HepG2 (cell line): ENCODE measurements at regions not wholly inside any gene's neighbourhood (a gene's known extent, or its start where the extent isn't known, plus 50 kb on each side); places are given as distances from the start of the nearest gene placed in this dataset.

ENCODE experiments used
- ARID3A ChIP-seq: IDR thresholded peaks from 2 replicates; pipeline ENCODE4 v1.6.1; 2012; ENCODE audit warnings: low read depth, low read length, improper control_type of control experiment
- DR1 ChIP-seq: sonication (generic); formaldehyde crosslinking; IDR thresholded peaks from 2 replicates; pipeline ENCODE4 v1.8.0; 2021; ENCODE audit warnings: mild to moderate bottlenecking, missing genetic modification reagents, inconsistent platforms
- HIVEP1 ChIP-seq: sonication (generic); formaldehyde crosslinking; IDR thresholded peaks from 2 replicates; pipeline ENCODE4 v1.4.0; 2020; ENCODE audit warnings: mild to moderate bottlenecking, missing genetic modification reagents
- HOXA3 ChIP-seq: sonication (generic); formaldehyde crosslinking; IDR thresholded peaks from 2 replicates; pipeline ENCODE4 v1.5.0; 2020; ENCODE audit warnings: missing genetic modification reagents
- MAFF ChIP-seq: IDR thresholded peaks from 2 replicates; pipeline ENCODE4 v1.6.1; 2011; ENCODE audit warnings: low read depth, low read length, improper control_type of control experiment
- MYNN ChIP-seq: sonication (generic); formaldehyde crosslinking; IDR thresholded peaks from 2 replicates; pipeline ENCODE4 v1.4.0; 2020; ENCODE audit warnings: mild to moderate bottlenecking, low read depth, missing genetic modification reagents
- NBN ChIP-seq: fragments of 450-650 bp; conservative IDR thresholded peaks from 2 replicates; pipeline ENCODE4 v1.6.1; 2017
- NCOA5 ChIP-seq: sonication (generic); formaldehyde crosslinking; IDR thresholded peaks from 2 replicates; pipeline ENCODE4 v1.4.0; 2020; ENCODE audit warnings: missing genetic modification reagents
- POLR2G ChIP-seq: fragments of 200-400 bp; formaldehyde crosslinking; IDR thresholded peaks from 2 replicates; pipeline ENCODE4 v1.6.1; 2018; ENCODE audit warnings: mild to moderate bottlenecking, low read depth, low read length, moderate library complexity
- SOX5 ChIP-seq: IDR thresholded peaks from 2 replicates; pipeline ENCODE4 v1.6.1; 2016; ENCODE audit warnings: borderline replicate concordance
- ZNF3 ChIP-seq: IDR thresholded peaks from 2 replicates; pipeline ENCODE4 v1.7.0; 2017; ENCODE audit warnings: inconsistent platforms
- ZNF33B ChIP-seq: sonication (generic); formaldehyde crosslinking; IDR thresholded peaks from 2 replicates; pipeline ENCODE4 v1.5.1; 2020; ENCODE audit warnings: mild to moderate bottlenecking, missing genetic modification reagents
- ZNF605 ChIP-seq: sonication (generic); formaldehyde crosslinking; IDR thresholded peaks from 2 replicates; pipeline ENCODE4 v1.8.0; 2022; ENCODE audit warnings: mild to moderate bottlenecking, missing genetic modification reagents
- ZNF614 ChIP-seq: IDR thresholded peaks from 2 replicates; pipeline ENCODE4 v1.6.1; 2018; ENCODE audit warnings: missing biosample characterization, missing genetic modification reagents, inconsistent platforms, borderline replicate concordance
- ZZZ3 ChIP-seq: sonication (generic); formaldehyde crosslinking; IDR thresholded peaks from 2 replicates; pipeline ENCODE4 v1.4.0; 2020; ENCODE audit warnings: missing genetic modification reagents, mild to moderate bottlenecking, borderline replicate concordance
- TF ChIP-seq, protein P1 (sequence below): sonication (generic); formaldehyde crosslinking; IDR thresholded peaks from 2 replicates; pipeline ENCODE4 v1.9.0; 2021; ENCODE audit warnings: missing genetic modification reagents, borderline replicate concordance
- TF ChIP-seq, protein P2 (sequence below): sonication (generic); formaldehyde crosslinking; IDR thresholded peaks from 2 replicates; pipeline ENCODE4 v1.4.0; 2020; ENCODE audit warnings: missing genetic modification reagents, mild to moderate bottlenecking, borderline replicate concordance
- TF ChIP-seq, protein P3 (sequence below): sonication (generic); formaldehyde crosslinking; IDR thresholded peaks from 2 replicates; pipeline ENCODE4 v1.8.0; 2022; ENCODE audit warnings: missing genetic modification reagents, low read depth, mild to moderate bottlenecking, borderline replicate concordance

- TF ChIP-seq, protein P1, sequence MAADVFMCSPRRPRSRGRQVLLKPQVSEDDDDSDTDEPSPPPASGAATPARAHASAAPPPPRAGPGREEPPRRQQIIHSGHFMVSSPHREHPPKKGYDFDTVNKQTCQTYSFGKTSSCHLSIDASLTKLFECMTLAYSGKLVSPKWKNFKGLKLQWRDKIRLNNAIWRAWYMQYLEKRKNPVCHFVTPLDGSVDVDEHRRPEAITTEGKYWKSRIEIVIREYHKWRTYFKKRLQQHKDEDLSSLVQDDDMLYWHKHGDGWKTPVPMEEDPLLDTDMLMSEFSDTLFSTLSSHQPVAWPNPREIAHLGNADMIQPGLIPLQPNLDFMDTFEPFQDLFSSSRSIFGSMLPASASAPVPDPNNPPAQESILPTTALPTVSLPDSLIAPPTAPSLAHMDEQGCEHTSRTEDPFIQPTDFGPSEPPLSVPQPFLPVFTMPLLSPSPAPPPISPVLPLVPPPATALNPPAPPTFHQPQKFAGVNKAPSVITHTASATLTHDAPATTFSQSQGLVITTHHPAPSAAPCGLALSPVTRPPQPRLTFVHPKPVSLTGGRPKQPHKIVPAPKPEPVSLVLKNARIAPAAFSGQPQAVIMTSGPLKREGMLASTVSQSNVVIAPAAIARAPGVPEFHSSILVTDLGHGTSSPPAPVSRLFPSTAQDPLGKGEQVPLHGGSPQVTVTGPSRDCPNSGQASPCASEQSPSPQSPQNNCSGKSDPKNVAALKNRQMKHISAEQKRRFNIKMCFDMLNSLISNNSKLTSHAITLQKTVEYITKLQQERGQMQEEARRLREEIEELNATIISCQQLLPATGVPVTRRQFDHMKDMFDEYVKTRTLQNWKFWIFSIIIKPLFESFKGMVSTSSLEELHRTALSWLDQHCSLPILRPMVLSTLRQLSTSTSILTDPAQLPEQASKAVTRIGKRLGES (CRISPR knock-in tag) = no peak
- TF ChIP-seq MYNN (no peak), MAFF (peak; percentile 56), HOXA3 (CRISPR knock-in tag) (peak; percentile 49; the same call in 1 of the 2 replicates), ZNF605 (CRISPR knock-in tag) (no peak), SOX5 (CRISPR knock-in tag) (peak; percentile 45; the same call in 1 of the 2 replicates), NBN (no peak), DR1 (CRISPR knock-in tag) (no peak), ZNF614 (CRISPR knock-in tag) (peak; percentile 76; the same call in 1 of the 2 replicates), HIVEP1 (CRISPR knock-in tag) (no peak), ARID3A (no peak), ZNF33B (CRISPR knock-in tag) (no peak), ZNF3 (CRISPR knock-in tag) (no peak; the same call in 1 of the 2 replicates), NCOA5 (CRISPR knock-in tag) (no peak), ZZZ3 (CRISPR knock-in tag) (no peak), POLR2G (no peak)
- TF ChIP-seq, protein P2, sequence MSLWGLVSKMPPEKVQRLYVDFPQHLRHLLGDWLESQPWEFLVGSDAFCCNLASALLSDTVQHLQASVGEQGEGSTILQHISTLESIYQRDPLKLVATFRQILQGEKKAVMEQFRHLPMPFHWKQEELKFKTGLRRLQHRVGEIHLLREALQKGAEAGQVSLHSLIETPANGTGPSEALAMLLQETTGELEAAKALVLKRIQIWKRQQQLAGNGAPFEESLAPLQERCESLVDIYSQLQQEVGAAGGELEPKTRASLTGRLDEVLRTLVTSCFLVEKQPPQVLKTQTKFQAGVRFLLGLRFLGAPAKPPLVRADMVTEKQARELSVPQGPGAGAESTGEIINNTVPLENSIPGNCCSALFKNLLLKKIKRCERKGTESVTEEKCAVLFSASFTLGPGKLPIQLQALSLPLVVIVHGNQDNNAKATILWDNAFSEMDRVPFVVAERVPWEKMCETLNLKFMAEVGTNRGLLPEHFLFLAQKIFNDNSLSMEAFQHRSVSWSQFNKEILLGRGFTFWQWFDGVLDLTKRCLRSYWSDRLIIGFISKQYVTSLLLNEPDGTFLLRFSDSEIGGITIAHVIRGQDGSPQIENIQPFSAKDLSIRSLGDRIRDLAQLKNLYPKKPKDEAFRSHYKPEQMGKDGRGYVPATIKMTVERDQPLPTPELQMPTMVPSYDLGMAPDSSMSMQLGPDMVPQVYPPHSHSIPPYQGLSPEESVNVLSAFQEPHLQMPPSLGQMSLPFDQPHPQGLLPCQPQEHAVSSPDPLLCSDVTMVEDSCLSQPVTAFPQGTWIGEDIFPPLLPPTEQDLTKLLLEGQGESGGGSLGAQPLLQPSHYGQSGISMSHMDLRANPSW (CRISPR knock-in tag) = 0 out of 2 replicates have a peak, but pooled peaks have one; percentile 75
- TF ChIP-seq, protein P3, sequence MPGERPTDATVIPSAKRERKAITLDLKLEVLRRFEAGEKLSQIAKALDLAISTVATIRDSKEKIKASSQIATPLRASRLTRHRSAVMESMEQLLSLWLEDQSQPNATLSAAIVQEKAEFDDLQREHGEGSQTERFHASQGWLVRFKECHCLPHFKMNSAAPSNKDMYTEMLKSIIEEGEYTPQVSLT (CRISPR knock-in tag) = no peak
These were observed 81.7 kb upstream of the HK2 start (continued) for GRCh38 chr2:74751981-74752851.
